Central memory CD8-positive, alpha-beta T cell (primary cell): ENCODE measurements at regions not wholly inside any gene's neighbourhood (a gene's known extent, or its start where the extent isn't known, plus 50 kb on each side); places are given as distances from the start of the nearest gene placed in this dataset.
"Not testable (repeated sequence)": the region's sequence is repeated elsewhere in the genome, so short reads cannot be mapped to it uniquely, and the experiment has no call there.

Experiments
- ATAC-seq: fragments of 150-1000 bp; cut with Tn5 transposase; replicated peaks from 2 replicates; pipeline ENCODE4 v1.10.0; 2022; ENCODE audit warnings: mild to moderate bottlenecking, moderate FRiP score, moderate number of reproducible peaks; ENCODE audit not compliant: poor library complexity, severe bottlenecking; ENCODE audit errors: extremely low read depth
- DNase-seq, 2 donors: peaks; one replicate each; pipeline ENCODE4 v3.0.0; 2021; ENCODE audit warnings: low spot score in 2 of 2
- H3K27ac Mint-ChIP-seq: one replicate; pipeline ENCODE4 v1.8.0; 2022; ENCODE audit warnings: low read depth, mild to moderate bottlenecking, moderate library complexity, mixed read lengths
- H3K27me3 Mint-ChIP-seq: one replicate; pipeline ENCODE4 v1.8.0; 2022; ENCODE audit warnings: mixed read lengths
- H3K36me3 Mint-ChIP-seq: one replicate; pipeline ENCODE4 v1.8.0; 2022; ENCODE audit warnings: mild to moderate bottlenecking, moderate library complexity, mixed read lengths; ENCODE audit not compliant: insufficient read depth
- H3K4me1 Mint-ChIP-seq: one replicate; pipeline ENCODE4 v1.8.0; 2022; ENCODE audit warnings: mixed read lengths
- H3K4me3 Mint-ChIP-seq: one replicate; pipeline ENCODE4 v1.8.0; 2022; ENCODE audit warnings: mild to moderate bottlenecking, moderate library complexity, mixed read lengths
- H3K9me3 Mint-ChIP-seq: one replicate; pipeline ENCODE4 v1.8.0; 2022; ENCODE audit warnings: mixed read lengths

GRCh38 chr13:22915442-22916082, 265.2 kb upstream of the SGCG start:
- Mint-ChIP-seq H3K27me3 (peaks cover 55% of the 10 kb centered on the region), H3K4me3 (no peak overlapping the region), H3K36me3 (no peaks in the 10 kb centered on the region), H3K27ac (no peak overlapping the region), H3K9me3 (no peaks in the 10 kb centered on the region), H3K4me1 (no peaks in the 10 kb centered on the region)
- no peak for ATAC-seq
- DNase-seq: no peak

DNA sequence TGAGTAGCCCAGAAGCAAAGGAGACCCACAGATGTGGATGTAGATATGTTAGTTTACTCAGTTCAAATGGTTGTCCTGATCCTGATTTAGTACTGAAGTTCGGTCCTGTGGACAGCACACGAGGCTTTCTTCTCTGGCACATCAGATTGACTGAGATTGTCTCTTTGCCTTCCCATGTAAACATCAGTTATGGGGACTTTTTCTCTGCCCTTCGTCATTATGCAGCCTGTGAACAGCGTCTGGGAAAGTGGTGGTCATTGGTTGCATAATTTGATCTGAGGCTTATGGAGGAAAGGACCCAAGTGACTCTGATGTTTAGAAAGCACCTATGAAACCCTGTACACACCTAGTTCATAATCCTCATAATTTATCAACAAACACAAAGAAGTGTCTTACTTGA, 264.5 kb upstream of the SGCG start:
- peaks cover 55% of the 10 kb centered on the region for H3K27me3 Mint-ChIP-seq
- not testable (repeated sequence) for DNase-seq, H3K4me1 Mint-ChIP-seq, H3K4me3 Mint-ChIP-seq, H3K27ac Mint-ChIP-seq, ATAC-seq, H3K9me3 Mint-ChIP-seq, H3K36me3 Mint-ChIP-seq

GRCh38 chr13:22925881-22926747, 254.7 kb upstream of the SGCG start:
- H3K9me3 Mint-ChIP-seq: peaks cover 5% of the 10 kb centered on the region
- no peak overlapping the region for H3K4me3 Mint-ChIP-seq
- DNase-seq (no peak), ATAC-seq (no peak)
- peaks cover 1% of the 10 kb centered on the region for H3K36me3 Mint-ChIP-seq
- H3K27ac Mint-ChIP-seq: no peak overlapping the region
- peaks cover 44% of the 10 kb centered on the region for H3K27me3 Mint-ChIP-seq
- no peaks in the 10 kb centered on the region for H3K4me1 Mint-ChIP-seq

DNA sequence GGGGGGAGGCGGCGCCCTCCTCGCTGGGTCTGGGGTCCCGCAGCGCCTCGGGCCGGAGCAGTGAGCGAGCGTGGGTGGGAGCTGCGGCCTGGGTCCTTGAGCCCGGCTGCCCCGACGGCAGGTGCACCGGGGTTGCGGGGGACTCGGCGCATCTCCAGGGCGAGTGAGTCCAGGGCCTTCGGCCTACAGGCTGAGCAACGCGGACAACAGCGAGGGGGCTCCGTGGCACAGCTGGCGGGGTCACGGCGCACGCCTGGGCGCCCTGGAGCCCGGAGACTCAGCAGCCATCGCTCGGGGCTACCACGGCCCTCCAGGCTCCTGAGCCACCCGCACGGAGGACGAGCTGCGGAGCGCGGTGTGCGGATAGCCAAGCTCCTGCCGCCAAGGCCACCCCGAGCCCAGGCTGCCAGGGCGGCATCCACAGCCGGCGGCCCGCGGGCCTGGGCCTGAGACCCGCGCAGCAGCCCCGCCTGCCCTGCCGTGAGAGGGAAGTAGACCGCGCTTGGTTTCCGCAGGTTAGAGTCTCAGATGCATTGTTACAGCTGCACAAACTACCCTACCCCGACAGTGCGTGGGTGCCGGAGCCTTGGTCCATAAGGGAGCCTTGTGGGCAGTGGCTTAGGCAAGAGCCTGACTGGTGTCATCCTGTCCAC, 253.9 kb upstream of the SGCG start:
- Mint-ChIP-seq H3K4me1 (no peaks in the 10 kb centered on the region), H3K27me3 (peaks cover 36% of the 10 kb centered on the region), H3K4me3 (no peak overlapping the region), H3K9me3 (peaks cover 5% of the 10 kb centered on the region), H3K36me3 (no peaks in the 10 kb centered on the region), H3K27ac (no peak overlapping the region)
- ATAC-seq (no peak), DNase-seq (no peak)

GRCh38 chr13:22927845-22928244, 252.9 kb upstream of the SGCG start:
- not testable (repeated sequence) for H3K4me3 Mint-ChIP-seq, DNase-seq, H3K36me3 Mint-ChIP-seq, ATAC-seq, H3K4me1 Mint-ChIP-seq, H3K9me3 Mint-ChIP-seq, H3K27ac Mint-ChIP-seq
- peaks cover 31% of the 10 kb centered on the region for H3K27me3 Mint-ChIP-seq

DNA sequence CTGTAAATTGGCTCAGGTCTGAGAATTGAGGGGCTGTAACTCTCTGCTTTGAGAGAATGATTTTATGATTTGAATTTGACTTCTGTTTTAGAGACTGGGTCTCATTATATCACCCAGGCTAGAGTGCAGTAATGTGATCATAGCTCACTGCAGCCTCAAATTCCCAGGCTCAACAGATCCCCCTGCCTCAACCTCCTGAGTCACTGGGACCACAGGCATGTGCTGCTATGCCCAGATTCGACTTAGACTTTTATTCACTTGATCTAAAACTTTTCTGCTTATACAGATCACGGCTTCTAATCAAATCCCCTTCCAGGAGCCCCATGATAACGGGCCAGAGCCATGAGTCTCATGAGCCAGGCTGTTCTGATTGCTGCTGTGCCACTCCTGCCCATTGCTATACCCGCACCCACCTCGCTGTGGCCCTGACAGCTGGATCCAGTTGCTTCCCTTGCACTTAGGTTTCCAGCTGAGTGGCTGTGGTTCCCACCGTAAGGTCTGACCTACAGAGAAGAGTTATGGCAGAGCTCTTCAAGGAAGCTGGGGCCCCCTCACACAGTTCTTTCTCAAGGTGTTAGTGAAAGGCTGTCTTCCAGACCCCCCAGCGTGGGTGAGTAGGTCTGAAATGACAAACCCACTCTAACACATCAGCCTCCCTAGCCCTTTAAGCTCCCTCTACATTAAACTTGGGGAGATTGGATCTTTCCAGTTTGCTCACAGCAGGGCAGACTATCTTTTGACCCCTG, 251.2 kb upstream of the SGCG start:
- ATAC-seq (no peak), DNase-seq (no peak)
- Mint-ChIP-seq H3K4me3 (no peak overlapping the region), H3K36me3 (no peaks in the 10 kb centered on the region), H3K4me1 (no peaks in the 10 kb centered on the region), H3K27ac (no peak overlapping the region), H3K9me3 (peaks cover 5% of the 10 kb centered on the region), H3K27me3 (peaks cover 29% of the 10 kb centered on the region)

DNA sequence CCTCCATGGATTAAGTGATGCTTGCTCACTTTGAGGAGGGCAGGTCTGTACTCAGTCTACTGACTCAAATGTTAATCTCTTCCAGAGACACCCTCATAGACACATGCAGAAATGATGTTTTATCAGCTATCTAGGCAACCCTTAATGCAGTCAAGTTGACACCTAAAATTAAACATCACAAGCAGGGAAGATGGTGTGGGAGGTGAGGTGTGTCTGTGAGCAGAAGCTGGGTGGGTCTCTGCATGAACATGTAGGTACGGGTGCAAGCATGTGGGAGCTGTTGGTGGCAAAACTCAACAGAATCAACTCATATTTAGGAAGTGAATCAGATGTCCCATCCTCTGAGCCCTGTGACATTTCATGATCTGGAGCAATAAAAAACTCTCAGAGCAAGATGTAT, 249.2 kb upstream of the SGCG start:
- Mint-ChIP-seq H3K4me3 (no peak overlapping the region), H3K9me3 (no peaks in the 10 kb centered on the region), H3K4me1 (no peaks in the 10 kb centered on the region), H3K27ac (no peak overlapping the region), H3K27me3 (peaks cover 11% of the 10 kb centered on the region), H3K36me3 (no peaks in the 10 kb centered on the region)
- ATAC-seq (no peak), DNase-seq (no peak)

GRCh38 chr13:22932632-22933412, 248.0 kb upstream of the SGCG start:
- not testable (repeated sequence) for H3K27ac Mint-ChIP-seq, H3K27me3 Mint-ChIP-seq, H3K9me3 Mint-ChIP-seq, DNase-seq, H3K4me3 Mint-ChIP-seq, H3K36me3 Mint-ChIP-seq, H3K4me1 Mint-ChIP-seq, ATAC-seq

DNA sequence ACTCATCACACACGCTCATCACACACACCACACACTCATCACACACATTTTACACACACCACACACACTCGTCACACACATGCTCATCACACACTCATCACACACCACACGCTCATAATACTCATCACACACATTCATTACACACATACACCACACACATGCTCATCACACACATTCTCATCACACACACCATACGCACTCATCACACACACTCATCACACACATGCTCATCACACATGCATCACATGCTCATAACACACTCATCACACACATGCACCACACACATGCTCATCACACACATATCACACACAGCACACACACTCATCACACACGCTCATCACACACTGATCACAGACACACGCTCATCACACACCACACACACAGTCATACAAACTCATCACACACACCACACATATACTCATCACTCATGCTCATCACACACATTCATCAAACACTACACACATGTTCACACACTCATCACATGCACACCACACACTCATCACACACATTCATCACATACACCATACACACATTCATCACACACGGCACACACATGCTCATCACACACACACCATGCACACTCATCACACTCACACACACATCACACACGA, 247.1 kb upstream of the SGCG start:
- Mint-ChIP-seq H3K27me3 (no peaks in the 10 kb centered on the region), H3K4me3 (no peak overlapping the region), H3K27ac (no peak overlapping the region), H3K9me3 (no peaks in the 10 kb centered on the region), H3K4me1 (no peaks in the 10 kb centered on the region), H3K36me3 (no peaks in the 10 kb centered on the region)
- no peak for DNase-seq
- no peak for ATAC-seq

DNA sequence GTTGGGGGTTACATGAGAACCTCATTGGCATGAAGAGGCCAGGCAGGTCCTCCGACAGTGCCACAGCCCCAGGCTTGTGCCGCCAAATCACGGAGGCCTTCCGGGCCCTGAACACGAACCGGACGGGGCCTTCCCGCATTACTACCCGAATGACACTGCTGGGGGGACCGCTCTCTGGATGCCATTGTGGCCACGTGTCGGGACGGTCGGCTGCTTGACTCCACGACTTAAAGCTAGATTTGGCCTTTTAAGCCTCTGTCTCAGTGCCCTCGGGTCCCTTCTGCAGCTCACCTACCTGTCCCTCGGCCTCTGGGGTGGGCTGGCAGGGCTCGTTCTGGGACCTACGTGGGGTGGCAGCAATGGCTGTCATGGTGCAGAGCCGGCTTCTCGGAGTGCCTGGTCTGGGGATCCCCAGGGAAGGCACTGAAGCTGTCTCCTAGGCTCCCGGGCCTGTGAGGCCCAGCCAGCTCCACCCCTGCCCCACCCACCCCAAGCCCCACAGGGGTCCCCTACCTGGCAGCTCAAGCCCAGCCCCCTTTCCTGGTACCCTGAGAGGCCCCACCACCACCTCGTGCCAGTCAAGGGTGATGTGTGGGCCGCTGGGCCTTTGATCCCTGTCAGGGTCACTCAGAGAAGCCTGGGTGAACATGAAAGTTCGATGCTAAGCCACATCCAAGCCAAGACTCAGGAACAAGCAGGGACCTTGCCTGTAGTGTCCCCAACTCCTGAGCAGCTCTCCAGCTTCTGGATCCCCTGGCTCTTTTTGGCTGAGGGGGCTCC, 245.8 kb upstream of the SGCG start:
- no peak for ATAC-seq
- Mint-ChIP-seq H3K4me1 (no peaks in the 10 kb centered on the region), H3K36me3 (no peaks in the 10 kb centered on the region)

DNA sequence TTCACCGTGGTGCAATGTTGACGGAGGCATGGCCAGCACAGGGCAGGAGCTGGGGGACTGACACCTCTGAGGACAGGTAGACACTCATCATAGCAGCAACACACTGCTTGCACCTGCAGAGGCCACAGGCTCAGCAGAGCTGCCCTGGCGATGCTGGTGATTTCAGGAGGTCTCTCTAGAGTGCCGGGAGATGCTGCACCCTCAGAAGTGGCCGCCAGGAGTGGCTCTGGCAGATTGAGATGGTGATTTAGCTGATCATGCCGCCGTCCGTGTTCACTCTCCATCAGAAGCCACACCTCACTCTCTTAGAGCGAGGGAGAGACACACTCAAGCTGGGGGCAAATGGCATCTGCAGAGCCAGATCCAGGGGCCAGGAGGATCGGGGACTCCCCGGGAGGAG, 244.6 kb upstream of the SGCG start:
- Mint-ChIP-seq H3K36me3 (no peaks in the 10 kb centered on the region), H3K9me3 (no peaks in the 10 kb centered on the region), H3K27ac (no peak overlapping the region), H3K27me3 (no peaks in the 10 kb centered on the region), H3K4me3 (no peak overlapping the region), H3K4me1 (no peaks in the 10 kb centered on the region)
- no peak for DNase-seq
- ATAC-seq: no peak

More for the DNA sequence above, 245.8 kb upstream of the SGCG start:
- Mint-ChIP-seq H3K27me3 (no peaks in the 10 kb centered on the region), H3K27ac (no peak overlapping the region), H3K9me3 (no peaks in the 10 kb centered on the region), H3K4me3 (no peak overlapping the region)
- no peak for DNase-seq
